Middle frontal gyrus (tissue), 1 donor: ENCODE measurements at regions not wholly inside any gene's neighbourhood (a gene's known extent, or its start where the extent isn't known, plus 50 kb on each side); places are given as distances from the start of the nearest gene placed in this dataset.
"Not testable (repeated sequence)": the region's sequence is repeated elsewhere in the genome, so short reads cannot be mapped to it uniquely, and the experiment has no call there.

Source experiments
- DNase-seq: peaks from one replicate; pipeline ENCODE4 v3.0.0-alpha.2; 2015; ENCODE audit warnings: low spot score; ENCODE audit errors: extremely low spot score

DNA sequence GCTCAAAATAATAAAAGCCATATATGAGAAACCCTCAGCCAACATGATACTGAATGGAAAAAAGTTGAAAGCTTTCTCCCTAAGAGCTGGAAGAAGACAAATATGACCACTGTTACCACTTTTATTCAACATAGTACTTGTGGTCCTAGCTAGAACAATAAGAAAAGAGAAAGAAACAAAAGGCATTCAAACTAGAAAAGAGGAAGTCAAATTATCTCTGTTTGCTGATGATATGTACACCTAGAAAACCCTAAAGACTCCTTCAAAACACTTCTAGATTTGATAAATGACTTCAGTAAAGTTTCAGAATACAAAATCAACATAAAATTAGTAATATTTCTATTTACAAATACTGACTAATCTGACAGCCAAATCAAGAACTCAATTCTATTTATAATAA, 328.8 kb upstream of the GCFC2 start:
- no peak for DNase-seq

DNA sequence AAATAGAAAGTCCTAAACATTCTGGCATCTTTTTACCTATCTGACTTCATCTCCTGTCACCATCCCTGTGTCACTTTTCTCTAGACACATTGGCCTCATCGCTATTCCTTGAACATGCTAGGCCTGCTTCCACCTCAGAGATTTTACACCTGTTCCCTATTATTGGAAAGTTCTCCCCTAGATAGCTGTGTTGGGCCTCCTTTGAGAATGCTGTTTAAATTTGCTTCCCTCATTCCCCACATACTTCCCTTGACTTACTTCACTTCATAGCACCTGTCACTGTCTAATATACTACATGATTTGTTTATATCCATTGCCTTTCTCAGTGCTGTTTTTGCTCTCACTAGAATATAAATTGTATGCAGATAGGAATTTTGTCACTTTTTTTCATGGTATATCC, 317.0 kb upstream of the GCFC2 start:
- DNase-seq = no peak

- DNase-seq = no peak
These were observed 308.4 kb upstream of the GCFC2 start for GRCh38 chr2:76019128-76019527.

- DNase-seq = no peak
These were observed 298.8 kb upstream of the GCFC2 start for GRCh38 chr2:76009484-76009883.

DNA sequence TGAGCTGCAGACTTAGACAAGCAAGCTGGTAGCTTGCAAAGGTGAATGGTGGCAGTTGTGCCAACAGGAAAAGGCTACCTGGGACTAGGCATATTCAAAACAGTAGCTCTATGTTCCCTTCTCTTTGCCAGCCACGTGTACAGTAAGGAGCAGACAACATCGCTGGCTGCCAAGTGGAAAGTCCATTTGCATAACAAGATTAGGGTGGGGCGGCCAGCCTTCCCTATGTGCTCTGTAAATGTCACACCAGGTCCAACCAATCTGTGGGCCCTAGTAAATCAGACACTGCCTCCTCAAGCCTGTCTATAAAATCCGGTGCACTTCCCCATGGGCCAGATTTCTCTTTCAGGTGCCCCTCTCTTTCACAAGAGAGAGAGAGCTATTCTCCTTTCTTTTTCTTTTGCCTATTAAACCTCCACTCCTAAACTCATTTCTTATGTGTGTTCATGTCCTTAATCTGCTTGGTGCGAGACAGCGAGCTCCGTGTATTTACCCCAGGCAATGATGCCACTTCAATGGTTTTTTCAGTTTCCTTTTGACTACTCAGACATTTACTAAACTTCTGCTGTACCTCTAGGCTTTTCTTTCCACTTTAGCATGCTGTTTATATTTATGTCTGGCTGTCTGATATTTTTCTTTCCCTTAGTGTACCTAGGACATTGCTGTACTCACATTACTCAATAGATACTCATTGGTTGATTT, 297.4 kb upstream of the GCFC2 start:
- no peak for DNase-seq

GRCh38 chr2:76000425-76000824, 289.7 kb upstream of the GCFC2 start:
- DNase-seq = no peak

DNA sequence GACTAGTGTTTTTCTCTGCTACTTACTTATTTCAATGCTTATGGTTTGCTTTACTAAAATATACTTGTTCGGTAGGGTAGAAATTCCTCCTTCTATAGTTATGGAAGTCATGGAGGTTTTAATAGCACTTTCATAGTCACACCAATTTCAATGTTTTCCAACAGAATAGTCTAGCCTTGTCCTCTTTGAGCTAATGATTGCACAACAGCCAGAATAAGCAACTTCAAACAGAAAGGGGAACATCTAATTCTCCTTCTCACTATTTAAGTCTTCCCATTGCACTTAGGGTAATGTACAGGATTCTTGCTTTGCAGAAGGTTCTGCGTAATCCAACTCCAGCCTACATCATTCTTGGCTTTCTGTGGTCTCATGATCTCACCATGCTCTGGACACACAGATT, 287.7 kb upstream of the GCFC2 start:
- DNase-seq = no peak

DNA sequence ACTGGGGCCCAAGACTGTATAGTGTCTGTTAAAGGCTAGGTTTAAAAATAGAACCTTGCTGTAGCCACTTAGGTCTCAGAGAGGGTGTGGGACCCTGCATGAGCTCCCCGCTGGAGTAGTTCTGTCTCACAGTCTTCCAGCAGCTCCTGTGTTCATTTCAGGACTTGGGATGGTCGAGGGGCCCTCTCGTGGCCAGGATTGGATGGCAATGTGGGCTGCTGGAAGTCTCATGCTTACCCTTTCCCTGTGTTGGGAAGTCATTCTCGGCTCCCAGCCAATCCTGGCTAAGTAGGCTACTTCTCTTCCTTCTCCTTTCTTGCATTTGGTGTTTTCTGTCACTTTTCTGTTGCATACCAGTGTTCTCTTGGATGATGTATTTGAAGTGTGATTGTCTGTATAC, 284.0 kb upstream of the GCFC2 start:
- DNase-seq = no peak

DNA sequence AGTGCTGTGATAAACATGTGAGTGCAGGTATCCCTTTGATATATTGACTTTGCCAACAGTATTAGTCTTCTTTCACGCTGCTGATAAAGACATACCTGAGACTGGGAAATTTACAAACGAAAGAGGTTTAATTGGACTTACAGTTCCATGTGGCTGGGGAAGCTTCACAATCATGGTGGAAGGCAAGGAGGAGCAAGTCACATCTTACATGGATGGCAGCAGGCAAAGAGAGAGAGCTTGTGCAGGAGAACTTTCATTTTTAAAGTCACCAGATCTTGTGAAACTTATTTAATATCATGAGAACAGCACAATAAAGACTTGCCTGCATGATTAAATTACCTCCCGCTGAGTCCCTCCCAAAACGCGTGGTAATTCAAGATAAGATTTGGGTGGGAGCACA, 277.9 kb upstream of the GCFC2 start:
- DNase-seq = not testable (repeated sequence)

DNA sequence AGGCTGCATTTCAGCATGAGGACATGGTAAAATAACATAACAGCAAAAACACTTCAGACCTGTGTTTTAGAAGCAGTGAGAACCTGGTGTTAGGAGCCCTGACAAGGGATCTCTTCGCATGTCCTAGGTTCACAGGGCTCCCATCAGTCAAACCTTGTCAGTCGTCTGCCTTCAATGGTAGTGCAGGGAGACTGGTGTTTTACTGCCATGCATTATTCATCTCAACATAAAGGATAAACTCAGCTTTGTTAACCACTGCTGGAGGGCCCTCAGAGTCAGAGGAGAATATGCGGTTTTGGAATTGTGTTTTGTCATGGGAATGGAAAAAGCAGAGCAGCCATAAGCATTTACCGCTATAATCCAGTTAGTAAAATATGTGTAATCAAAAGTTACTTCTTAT, 275.9 kb upstream of the GCFC2 start:
- no peak for DNase-seq

- no peak for DNase-seq
These were observed 272.0 kb upstream of the GCFC2 start for GRCh38 chr2:75982719-75983118.

- no peak for DNase-seq
These were observed 253.9 kb upstream of the GCFC2 start for GRCh38 chr2:75964646-75965045.

- DNase-seq = no peak
These were observed 249.8 kb upstream of the GCFC2 start for GRCh38 chr2:75960472-75961009.

GRCh38 chr2:75959724-75960471, 249.2 kb upstream of the GCFC2 start:
- no peak for DNase-seq

- no peak for DNase-seq
These were observed 244.0 kb upstream of the GCFC2 start for GRCh38 chr2:75954761-75955160.

DNA sequence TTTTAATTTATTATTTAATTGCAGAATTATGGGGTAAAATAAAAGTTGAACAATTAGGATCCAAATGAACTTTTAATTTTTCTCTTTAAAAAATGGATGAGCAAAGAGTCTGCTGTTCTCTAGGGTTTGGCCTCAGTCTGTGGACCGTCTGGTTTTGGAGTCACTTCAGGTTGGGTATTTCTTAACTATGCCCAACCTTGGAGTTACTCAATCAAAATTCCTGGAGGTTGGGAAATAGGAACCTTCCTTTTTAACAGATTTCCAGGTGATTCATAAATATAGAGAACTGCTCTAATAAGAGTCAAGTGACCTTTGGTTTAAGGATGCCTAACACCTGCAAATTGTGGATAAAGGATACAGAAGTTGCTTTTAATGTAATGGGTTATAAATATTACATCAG, 241.5 kb upstream of the GCFC2 start:
- DNase-seq = no peak

GRCh38 chr2:75949385-75950030, 238.8 kb upstream of the GCFC2 start:
- no peak for DNase-seq

DNA sequence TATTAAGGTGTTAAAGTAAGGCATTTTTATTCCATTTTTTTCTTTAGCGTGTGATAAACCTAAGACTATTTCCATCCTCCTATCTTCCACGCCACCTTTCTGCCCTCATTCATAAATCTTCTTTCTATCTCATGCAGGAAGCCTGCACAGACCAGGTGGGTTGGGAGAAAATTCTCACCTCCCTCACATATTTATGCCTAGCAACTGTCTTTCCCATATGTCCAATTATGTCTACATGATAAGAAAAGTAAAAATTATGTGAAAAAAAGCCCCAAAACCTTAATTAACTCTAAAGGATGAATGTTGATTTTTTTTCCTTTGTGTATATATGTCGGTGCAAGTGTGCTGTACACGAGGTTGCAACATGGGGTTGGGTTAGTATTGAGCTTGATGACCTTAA, 225.6 kb upstream of the GCFC2 start:
- DNase-seq = no peak

- DNase-seq = no peak
These were observed 222.3 kb upstream of the GCFC2 start for GRCh38 chr2:75932996-75933395.

DNA sequence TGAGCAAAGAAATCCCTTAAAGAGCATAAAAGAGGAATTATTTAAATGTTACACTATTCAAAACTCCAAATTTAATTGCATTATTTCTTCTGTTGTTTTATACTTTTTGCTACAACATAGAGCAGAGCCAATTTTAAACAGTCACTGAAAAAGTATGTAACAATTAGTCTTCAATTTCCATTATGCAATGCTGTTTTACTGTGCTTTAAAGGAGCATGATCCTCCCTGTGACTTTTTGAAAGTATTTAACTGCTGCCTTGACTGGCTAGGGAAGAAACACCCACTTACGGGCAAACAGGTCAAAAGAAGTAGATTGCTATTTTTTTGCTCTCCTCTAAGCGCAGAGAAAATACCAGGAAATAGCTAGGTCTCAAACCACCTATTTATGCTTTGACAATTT, 217.4 kb upstream of the GCFC2 start:
- no peak for DNase-seq

DNA sequence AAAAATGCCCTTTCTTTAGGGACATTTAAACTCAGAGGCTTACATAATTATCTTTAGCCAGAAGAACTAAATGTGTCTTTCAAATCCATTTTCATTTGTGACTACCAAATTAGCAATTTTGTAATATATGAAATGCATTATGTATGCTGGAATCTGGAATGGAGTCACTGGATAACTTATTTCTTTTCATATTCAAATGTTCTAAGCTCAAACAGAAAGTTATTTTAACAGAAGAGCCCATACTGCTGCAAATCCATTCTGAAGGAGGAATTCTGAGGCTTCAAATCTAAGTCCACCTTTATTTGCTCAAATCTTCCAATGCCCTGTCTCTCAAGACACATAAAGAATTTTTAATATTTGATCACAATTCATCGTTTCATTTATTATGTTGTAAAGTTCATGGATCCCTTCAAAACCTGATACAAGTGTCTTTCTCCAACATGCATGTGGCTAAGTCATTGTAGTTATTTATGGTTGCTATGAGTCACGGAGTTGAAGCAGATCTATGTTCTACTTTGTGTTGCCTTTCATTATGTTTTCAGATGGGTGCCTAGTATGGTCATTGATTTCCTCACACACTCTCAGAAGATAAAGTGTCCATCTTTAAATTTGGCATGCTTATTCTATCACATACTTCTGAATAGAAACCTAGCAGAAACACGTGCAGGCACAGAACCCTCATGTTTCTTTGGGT, 214.8 kb upstream of the GCFC2 start:
- no peak for DNase-seq

DNA sequence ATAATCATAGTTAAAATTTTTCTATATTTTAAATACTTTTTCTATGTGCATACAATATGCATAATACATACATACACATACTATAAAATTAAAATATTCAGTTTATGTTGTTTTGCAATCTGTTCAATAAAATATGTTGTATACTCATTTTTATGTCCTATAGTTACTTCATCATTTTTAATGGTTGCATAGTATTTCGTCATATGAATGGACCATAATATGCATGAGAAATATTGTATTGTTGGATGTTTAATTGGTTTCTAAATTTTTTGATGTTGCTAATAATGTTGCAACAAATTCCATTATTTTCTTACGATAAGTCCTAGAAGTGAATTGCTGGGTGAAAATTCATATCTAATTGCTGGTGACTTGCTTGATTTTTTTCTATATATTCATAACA, 211.5 kb upstream of the GCFC2 start:
- no peak for DNase-seq
